Esophagus squamous epithelium (tissue), 5 donors: ENCODE measurements at regions not wholly inside any gene's neighbourhood (a gene's known extent, or its start where the extent isn't known, plus 50 kb on each side); places are given as distances from the start of the nearest gene placed in this dataset.

Source experiments
- DNase-seq: peaks from one replicate; lab custom pipeline; 2025; lab: John Stamatoyannopoulos, UW
- H3K27ac ChIP-seq, 4 donors: fragments of 200-600 bp; sonication (generic); one replicate each; pipeline ENCODE4 v1.5.1; 2016 to 2019; ENCODE audit warnings: mild to moderate bottlenecking in 1 of 4
- H3K27me3 ChIP-seq, 4 donors: fragments of 200-600 bp; sonication (generic); 1 replicate in 3 of 4; 2 replicates in 1 of 4; pipeline versions ENCODE4 v1.5.1 to v1.6.0; 2017 to 2021; ENCODE audit warnings: antibody characterized with exemption in 1 of 4
- H3K36me3 ChIP-seq, 3 donors: fragments of 200-600 bp; sonication (generic); one replicate each; pipeline ENCODE4 v1.5.1; 2016 to 2019
- H3K4me1 ChIP-seq, 3 donors: fragments of 200-600 bp; sonication (generic); one replicate each; pipeline ENCODE4 v1.5.1; 2017 to 2019
- H3K4me3 ChIP-seq, 4 donors: fragments of 200-600 bp; sonication (generic); 1 replicate in 3 of 4; 2 replicates in 1 of 4; pipeline ENCODE4 v1.5.1; 2016 to 2019; ENCODE audit warnings: mild to moderate bottlenecking in 2 of 4, moderate library complexity in 1 of 4
- H3K9me3 ChIP-seq, 3 donors: fragments of 200-600 bp; sonication (generic); one replicate each; pipeline ENCODE4 v1.5.1; 2016 to 2019
- POLR2A ChIP-seq, 4 donors: fragments of 450-650 bp; IDR thresholded peaks; one replicate each; pipeline ENCODE4 v1.6.1; 2017; ENCODE audit warnings: antibody characterized with exemption in 4 of 4, mild to moderate bottlenecking in 4 of 4, moderate library complexity in 3 of 4
- WGBS, 2 donors: methylation state at CpG; one replicate each; pipeline ENCODE4 v1.1.5; 2018; 5-methylcytosine and 5-hydroxymethylcytosine counted together
- intact Hi-C: fragments of 100-400 bp; cut with DNase I; formaldehyde crosslinking; loops from one replicate; pipeline ENCODE4 v1.15.0; 2022
- TF ChIP-seq, protein P1 (sequence below), 6 experiments: fragments of 450-650 bp in 4 of 6; fragments of 200-600 bp in 2 of 6; sonication (generic) in 2 of 6; IDR thresholded peaks; one replicate each; pipeline ENCODE4 v1.5.1; 2016 to 2019; ENCODE audit warnings: antibody characterized with exemption in 6 of 6, mild to moderate bottlenecking in 4 of 6, moderate library complexity in 4 of 6
- donor health status: DM: yes; HTN: yes; CAD: no.

DNA sequence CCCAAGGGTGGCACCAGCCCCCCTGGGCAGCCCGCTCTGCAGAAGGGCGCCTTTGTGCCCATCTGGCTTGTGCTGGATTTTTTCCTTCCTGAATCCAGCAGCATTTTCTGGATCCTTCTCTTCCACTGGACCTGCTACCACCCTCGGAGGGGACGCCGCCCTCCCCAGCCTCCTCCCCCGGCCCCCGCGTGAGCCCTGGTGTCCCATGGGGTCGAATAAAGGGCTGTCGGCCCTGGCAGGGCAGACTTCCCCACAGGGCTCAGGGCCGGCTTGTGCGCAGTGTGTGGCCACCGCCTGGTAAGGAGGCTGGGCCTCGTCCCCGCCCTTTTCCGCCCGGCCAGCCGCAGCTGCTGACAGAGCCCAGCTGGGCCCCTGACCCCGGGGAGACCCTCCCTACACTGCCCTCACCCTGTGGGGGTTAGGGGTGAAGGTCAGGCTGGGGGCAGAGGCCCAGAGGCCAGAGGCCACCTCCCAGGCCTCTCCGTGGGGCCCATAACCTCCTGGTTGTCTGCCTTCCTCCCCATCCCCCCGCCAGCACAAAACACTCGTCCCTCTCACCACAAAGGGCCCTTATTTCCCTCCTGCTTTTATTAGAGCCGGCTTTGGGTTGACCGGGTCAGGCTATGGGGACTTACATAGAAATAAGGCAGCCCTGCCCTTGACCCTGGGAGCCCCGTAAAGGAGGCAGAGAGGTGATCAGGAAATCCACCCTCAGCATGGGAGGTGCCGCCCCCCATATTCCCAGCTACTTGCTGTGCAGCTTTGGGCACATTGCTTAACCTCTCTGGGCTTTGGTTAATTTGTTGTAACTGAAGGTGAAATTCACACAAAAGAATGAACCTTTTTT, 179.3 kb upstream of the CIBAR2 start:
- 61 to 66% methylated on average over 8 to 9 of the region's 26 CpGs for WGBS, 2 donors
- H3K4me3 ChIP-seq: no peak overlapping the region
- peak overlapping the region in 2 of 4 donors; percentile 11 to 34 for H3K27ac ChIP-seq
- H3K27me3 ChIP-seq: peaks cover 0 to 20% (median 0%) of the 10 kb centered on the region in 4 donors
- DNase-seq: no peak
- no peaks in the 10 kb centered on the region for H3K9me3 ChIP-seq
- H3K4me1 ChIP-seq: peaks cover 0 to 27% (median 4%) of the 10 kb centered on the region in 3 donors
- intact Hi-C loops: no loop called here
- TF ChIP-seq, protein P1, sequence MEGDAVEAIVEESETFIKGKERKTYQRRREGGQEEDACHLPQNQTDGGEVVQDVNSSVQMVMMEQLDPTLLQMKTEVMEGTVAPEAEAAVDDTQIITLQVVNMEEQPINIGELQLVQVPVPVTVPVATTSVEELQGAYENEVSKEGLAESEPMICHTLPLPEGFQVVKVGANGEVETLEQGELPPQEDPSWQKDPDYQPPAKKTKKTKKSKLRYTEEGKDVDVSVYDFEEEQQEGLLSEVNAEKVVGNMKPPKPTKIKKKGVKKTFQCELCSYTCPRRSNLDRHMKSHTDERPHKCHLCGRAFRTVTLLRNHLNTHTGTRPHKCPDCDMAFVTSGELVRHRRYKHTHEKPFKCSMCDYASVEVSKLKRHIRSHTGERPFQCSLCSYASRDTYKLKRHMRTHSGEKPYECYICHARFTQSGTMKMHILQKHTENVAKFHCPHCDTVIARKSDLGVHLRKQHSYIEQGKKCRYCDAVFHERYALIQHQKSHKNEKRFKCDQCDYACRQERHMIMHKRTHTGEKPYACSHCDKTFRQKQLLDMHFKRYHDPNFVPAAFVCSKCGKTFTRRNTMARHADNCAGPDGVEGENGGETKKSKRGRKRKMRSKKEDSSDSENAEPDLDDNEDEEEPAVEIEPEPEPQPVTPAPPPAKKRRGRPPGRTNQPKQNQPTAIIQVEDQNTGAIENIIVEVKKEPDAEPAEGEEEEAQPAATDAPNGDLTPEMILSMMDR (IDR thresholded peaks at IDR 0.05): no peak
- TF ChIP-seq POLR2A (IDR thresholded peaks at IDR 0.05): no peak
- H3K36me3 ChIP-seq: no peaks in the 10 kb centered on the region

DNA sequence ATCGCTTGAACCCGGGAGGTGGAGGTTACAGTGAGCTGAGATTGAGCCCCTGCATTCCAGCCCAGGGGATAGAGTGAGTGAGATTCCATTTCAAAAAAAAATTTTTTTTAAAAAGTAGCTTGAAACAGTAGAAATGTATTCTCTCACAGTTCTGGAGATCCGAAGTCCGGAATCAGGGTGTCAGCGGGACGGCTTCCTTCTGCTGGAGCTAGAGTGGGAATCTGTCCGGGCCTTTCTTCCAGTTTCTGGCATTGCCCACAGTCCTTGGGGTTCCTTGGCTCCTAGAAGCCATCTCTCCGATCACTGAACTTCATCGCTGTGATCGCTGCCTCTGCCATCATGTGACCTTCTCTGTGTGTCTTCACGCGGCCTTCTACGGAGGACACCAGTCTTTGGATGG, 181.2 kb upstream of the CIBAR2 start:
- intact Hi-C loops: no loop called here

DNA sequence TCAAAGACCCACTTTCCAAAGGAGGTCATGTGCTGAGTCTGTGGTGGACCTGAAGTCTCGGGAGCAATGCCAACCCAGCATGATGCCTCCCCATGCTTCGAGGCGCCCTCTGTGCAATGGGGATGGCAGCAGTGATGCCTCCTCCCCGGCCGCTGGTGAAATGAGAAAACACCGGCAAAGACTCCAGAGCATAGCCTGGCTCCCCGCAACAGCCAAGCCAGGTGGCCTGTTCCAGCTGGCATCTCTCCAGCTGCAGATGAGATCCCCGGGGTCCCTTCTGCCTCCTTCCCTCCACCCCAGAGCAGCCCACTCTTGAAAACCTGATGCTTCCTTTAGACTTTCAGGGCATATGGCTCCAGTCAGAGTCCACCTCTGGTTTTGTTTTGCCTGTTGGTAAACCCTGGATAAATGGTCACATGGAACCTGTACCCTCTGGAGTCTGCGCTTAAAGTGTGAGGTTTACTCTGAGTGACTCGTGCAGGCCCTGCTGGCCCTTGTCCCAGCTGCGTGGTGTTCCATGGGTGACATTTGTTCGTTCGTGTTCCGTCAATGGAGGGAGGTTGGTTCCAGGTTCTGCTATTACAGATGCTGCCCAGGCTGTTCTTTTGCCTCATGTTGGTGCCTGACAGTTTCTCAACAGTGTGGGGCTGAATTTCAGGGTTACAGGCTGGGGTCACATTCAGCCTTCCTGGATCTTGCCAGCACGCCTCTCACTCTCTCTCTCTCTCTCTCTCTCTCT, 181.8 kb upstream of the CIBAR2 start:
- H3K36me3 ChIP-seq: no peaks in the 10 kb centered on the region
- intact Hi-C loops: no loop called here
- no peaks in the 10 kb centered on the region for H3K9me3 ChIP-seq
- DNase-seq: no peak
- peaks cover 0 to 10% (median 0%) of the 10 kb centered on the region in 4 donors for H3K27me3 ChIP-seq
- H3K27ac ChIP-seq: no peak overlapping the region
- TF ChIP-seq POLR2A (IDR thresholded peaks at IDR 0.05): no peak
- TF ChIP-seq, protein P1 (IDR thresholded peaks at IDR 0.05): no peak
- no peak overlapping the region for H3K4me3 ChIP-seq
- WGBS, 2 donors: 67 to 69% methylated on average over 10 to 14 of the region's 15 CpGs
- H3K4me1 ChIP-seq: peaks cover 0 to 14% (median 0%) of the 10 kb centered on the region in 3 donors

More for the DNA sequence above, 181.2 kb upstream of the CIBAR2 start:
- Histone ChIP-seq H3K27ac (no peak overlapping the region), H3K27me3 (peaks cover 0 to 7% (median 0%) of the 10 kb centered on the region in 4 donors), H3K4me1 (peaks cover 0 to 14% (median 0%) of the 10 kb centered on the region in 3 donors), H3K4me3 (no peak overlapping the region), H3K36me3 (no peaks in the 10 kb centered on the region), H3K9me3 (no peaks in the 10 kb centered on the region)
- no peak for TF ChIP-seq POLR2A (IDR thresholded peaks at IDR 0.05)
- TF ChIP-seq, protein P1 (IDR thresholded peaks at IDR 0.05): no peak
- DNase-seq: no peak
- WGBS, 2 donors: 93 to 94% methylated on average over 13 of the region's 13 CpGs

DNA sequence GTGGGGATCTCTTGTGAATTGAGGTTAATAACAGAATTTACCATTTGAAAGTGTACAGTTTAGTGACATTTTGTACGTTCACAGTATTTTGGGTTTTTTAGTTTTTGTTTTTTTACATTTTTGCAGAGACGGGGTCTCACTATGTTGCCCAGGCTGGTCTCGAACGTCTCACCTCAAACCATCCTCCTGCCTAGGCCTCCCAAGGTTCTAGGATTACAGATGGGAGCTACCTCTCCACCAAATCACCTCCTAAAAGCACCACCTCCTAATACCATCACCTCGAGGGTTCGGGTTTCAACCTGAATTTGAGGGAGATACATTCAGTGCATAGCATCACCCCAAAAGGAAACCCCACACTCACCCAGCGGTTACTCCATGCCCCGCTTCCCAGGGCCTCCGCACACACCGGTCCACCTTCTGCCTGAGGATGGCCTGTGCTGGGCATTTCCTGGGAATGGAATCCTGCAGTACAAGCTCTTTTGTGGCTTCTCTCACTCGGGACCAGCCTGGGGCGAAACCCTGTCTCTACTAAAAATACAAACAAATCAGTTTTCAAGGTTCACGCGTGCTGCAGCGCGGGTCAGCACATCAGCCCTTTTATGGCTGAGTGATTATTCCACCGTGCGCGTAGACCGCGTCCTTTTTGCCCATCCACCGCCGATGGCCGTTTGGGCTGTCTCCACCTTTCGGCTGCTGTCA, 182.7 kb upstream of the CIBAR2 start:
- Histone ChIP-seq H3K36me3 (no peaks in the 10 kb centered on the region), H3K9me3 (no peaks in the 10 kb centered on the region), H3K27me3 (peaks cover 0 to 10% (median 0%) of the 10 kb centered on the region in 4 donors), H3K27ac (no peak overlapping the region), H3K4me3 (no peak overlapping the region), H3K4me1 (peaks cover 0 to 14% (median 0%) of the 10 kb centered on the region in 3 donors)
- TF ChIP-seq, protein P1 (IDR thresholded peaks at IDR 0.05): no peak
- no peak for TF ChIP-seq POLR2A (IDR thresholded peaks at IDR 0.05)
- intact Hi-C loops: no loop called here
- 84 to 87% methylated on average over 14 to 25 of the region's 25 CpGs for WGBS, 2 donors
- no peak for DNase-seq
